Trophoblast cell (in vitro differentiated cells and primary cell): ENCODE measurements at regions not wholly inside any gene's neighbourhood (a gene's known extent, or its start where the extent isn't known, plus 50 kb on each side); places are given as distances from the start of the nearest gene placed in this dataset.

Source experiments
- DNase-seq, 2 donors: peaks; one replicate each; pipeline ENCODE4 v3.0.0-alpha.2; 2016
- H2AFZ ChIP-seq: 2 replicates; pipeline ENCODE4 v1.6.1; 2013; ENCODE audit warnings: low read length, moderate library complexity, mild to moderate bottlenecking; ENCODE audit not compliant: insufficient read depth, poor library complexity
- H2AK5ac ChIP-seq: 2 replicates; pipeline ENCODE4 v1.6.1; 2013; ENCODE audit warnings: mild to moderate bottlenecking, low read length
- H2BK120ac ChIP-seq: 2 replicates; pipeline ENCODE4 v1.6.1; 2013; ENCODE audit warnings: low read length, mild to moderate bottlenecking, moderate library complexity; ENCODE audit not compliant: insufficient read depth, poor library complexity
- H2BK12ac ChIP-seq: 2 replicates; pipeline ENCODE4 v1.6.1; 2013; ENCODE audit warnings: mild to moderate bottlenecking, low read length, moderate library complexity
- H2BK5ac ChIP-seq: 2 replicates; pipeline ENCODE4 v1.6.1; 2013; ENCODE audit warnings: low read length, low read depth, moderate library complexity, mild to moderate bottlenecking; ENCODE audit not compliant: poor library complexity
- H3K14ac ChIP-seq: 2 replicates; pipeline ENCODE4 v1.6.1; 2013; ENCODE audit warnings: mild to moderate bottlenecking, low read length
- H3K18ac ChIP-seq: 2 replicates; pipeline ENCODE4 v1.6.1; 2013; ENCODE audit warnings: mild to moderate bottlenecking, low read length
- H3K23ac ChIP-seq: 2 replicates; pipeline ENCODE4 v1.6.1; 2013; ENCODE audit warnings: low read length
- H3K27ac ChIP-seq: 2 replicates; pipeline ENCODE4 v1.5.1; 2013; ENCODE audit warnings: low read depth, mild to moderate bottlenecking, inconsistent platforms, low read length, moderate library complexity
- H3K27me3 ChIP-seq: 2 replicates; pipeline ENCODE4 v1.6.1; 2013; ENCODE audit warnings: inconsistent platforms, mild to moderate bottlenecking, low read length, moderate library complexity; ENCODE audit not compliant: insufficient read depth
- H3K36me3 ChIP-seq, 2 experiments: 1 replicate in 1 of 2; 2 replicates in 1 of 2; pipeline ENCODE4 v1.6.1; 2013; ENCODE audit warnings: low read length in 2 of 2, mild to moderate bottlenecking in 2 of 2, moderate library complexity in 1 of 2; ENCODE audit not compliant: insufficient read depth in 2 of 2, control insufficient read depth in 1 of 2
- H3K4ac ChIP-seq: 2 replicates; pipeline ENCODE4 v1.6.1; 2013; ENCODE audit warnings: low read depth, mild to moderate bottlenecking, low read length, moderate library complexity
- H3K4me1 ChIP-seq, 2 experiments: 1 replicate in 1 of 2; 2 replicates in 1 of 2; pipeline ENCODE4 v1.6.1; 2013; ENCODE audit warnings: low read length in 2 of 2, mild to moderate bottlenecking in 2 of 2, moderate library complexity in 1 of 2; ENCODE audit not compliant: insufficient read depth in 2 of 2, control insufficient read depth in 1 of 2
- H3K4me2 ChIP-seq: 2 replicates; pipeline ENCODE4 v1.6.1; 2013; ENCODE audit warnings: inconsistent platforms, mild to moderate bottlenecking, low read length, moderate library complexity
- H3K4me3 ChIP-seq: 2 replicates; pipeline ENCODE4 v1.5.1; 2013; ENCODE audit warnings: mild to moderate bottlenecking, low read depth, low read length, inconsistent platforms
- H3K79me1 ChIP-seq: one replicate; pipeline ENCODE4 v1.6.1; 2013; ENCODE audit warnings: low read length
- H3K79me2 ChIP-seq: 2 replicates; pipeline ENCODE4 v1.6.1; 2013; ENCODE audit warnings: low read length, mild to moderate bottlenecking; ENCODE audit not compliant: control insufficient read depth, insufficient read depth, poor library complexity
- H3K9ac ChIP-seq: 2 replicates; pipeline ENCODE4 v1.6.1; 2013; ENCODE audit warnings: mild to moderate bottlenecking, low read length
- H3K9me3 ChIP-seq: 2 replicates; pipeline ENCODE4 v1.6.1; 2013; ENCODE audit warnings: low read depth, mild to moderate bottlenecking, control low read depth, inconsistent platforms, low read length; ENCODE audit not compliant: insufficient read depth
- H4K12ac ChIP-seq: 2 replicates; pipeline ENCODE4 v1.6.1; 2013; ENCODE audit warnings: low read depth, mild to moderate bottlenecking, low read length, moderate library complexity
- H4K8ac ChIP-seq: 2 replicates; pipeline ENCODE4 v1.6.1; 2013; ENCODE audit warnings: low read depth, mild to moderate bottlenecking, low read length, moderate library complexity
- H4K91ac ChIP-seq: one replicate; pipeline ENCODE4 v1.6.1; 2013; ENCODE audit warnings: low read depth, mild to moderate bottlenecking, low read length, moderate library complexity
- WGBS: extraction: QIAGEN DNeasy Blood & Tissue Kit; methylation state at CpG from one replicate; pipeline ENCODE4 v1.1.7; 2013; ENCODE audit warnings: missing lambda C conversion rate; ENCODE audit not compliant: insufficient read length, insufficient coverage; ENCODE audit errors: extremely low coverage; 5-methylcytosine and 5-hydroxymethylcytosine counted together

GRCh38 chr2:35204323-35204722, 1151.3 kb upstream of the CRIM1 start:
- Histone ChIP-seq H3K4me3 (no peak overlapping the region), H3K27ac (no peak overlapping the region), H3K36me3 (no peaks in the 10 kb centered on the region), H3K9ac (no peak overlapping the region), H2BK5ac (no peak overlapping the region), H4K91ac (no peak overlapping the region), H3K23ac (no peak overlapping the region), H3K14ac (no peak overlapping the region), H4K8ac (no peak overlapping the region), H3K18ac (no peak overlapping the region), H3K79me1 (no peaks in the 10 kb centered on the region), H3K4me2 (no peak overlapping the region), H3K4me1 (no peaks in the 10 kb centered on the region), H2AK5ac (no peak overlapping the region), H2AFZ (no peak overlapping the region), H3K9me3 (no peaks in the 10 kb centered on the region), H3K79me2 (no peaks in the 10 kb centered on the region), H4K12ac (no peak overlapping the region), H3K4ac (no peak overlapping the region), H2BK12ac (no peak overlapping the region), H2BK120ac (no peak overlapping the region), H3K27me3 (no peaks in the 10 kb centered on the region)
- WGBS = no CpG with 5 or more reads among the region's 3 CpGs
- DNase-seq = no peak

- Histone ChIP-seq H3K79me2 (no peaks in the 10 kb centered on the region), H4K12ac (no peak overlapping the region), H3K4me2 (no peak overlapping the region), H3K9me3 (no peaks in the 10 kb centered on the region), H3K4ac (no peak overlapping the region), H2BK120ac (no peak overlapping the region), H2BK12ac (no peak overlapping the region), H2AK5ac (no peak overlapping the region), H3K9ac (no peak overlapping the region), H2AFZ (no peak overlapping the region), H3K18ac (no peak overlapping the region), H3K4me3 (no peak overlapping the region), H3K79me1 (no peaks in the 10 kb centered on the region), H3K27ac (no peak overlapping the region), H3K14ac (no peak overlapping the region), H4K8ac (no peak overlapping the region), H4K91ac (no peak overlapping the region), H2BK5ac (no peak overlapping the region), H3K4me1 (no peaks in the 10 kb centered on the region), H3K23ac (no peak overlapping the region), H3K36me3 (no peaks in the 10 kb centered on the region), H3K27me3 (no peaks in the 10 kb centered on the region)
- no peak for DNase-seq
- no CpG with 5 or more reads among the region's 4 CpGs for WGBS
Measured at GRCh38 chr2:35199298-35199697, 1156.3 kb upstream of the CRIM1 start.

GRCh38 chr2:35185861-35186412, 1169.6 kb upstream of the CRIM1 start:
- Histone ChIP-seq H3K79me2 (no peaks in the 10 kb centered on the region), H2AFZ (no peak overlapping the region), H3K4me1 (no peaks in the 10 kb centered on the region), H2BK5ac (no peak overlapping the region), H3K23ac (no peak overlapping the region), H3K36me3 (no peaks in the 10 kb centered on the region), H3K4me2 (no peak overlapping the region), H3K4ac (no peak overlapping the region), H3K9me3 (no peaks in the 10 kb centered on the region), H3K18ac (no peak overlapping the region), H4K12ac (no peak overlapping the region), H4K91ac (no peak overlapping the region), H4K8ac (no peak overlapping the region), H3K9ac (no peak overlapping the region), H2BK12ac (no peak overlapping the region), H3K4me3 (no peak overlapping the region), H3K27ac (no peak overlapping the region), H3K14ac (no peak overlapping the region), H3K79me1 (no peaks in the 10 kb centered on the region), H2AK5ac (no peak overlapping the region), H2BK120ac (no peak overlapping the region), H3K27me3 (no peaks in the 10 kb centered on the region)
- WGBS = no CpG with 5 or more reads among the region's 4 CpGs
- peak in 1 of 2 donors; percentile 14 for DNase-seq

- no CpG with 5 or more reads among the region's 1 CpG for WGBS
Measured at GRCh38 chr2:35184471-35184870, 1171.1 kb upstream of the CRIM1 start.

More at GRCh38 chr2:35184471-35184870, 1171.1 kb upstream of the CRIM1 start:
- no peaks in the 10 kb centered on the region for H3K4me1 ChIP-seq
- no peak overlapping the region for H4K8ac ChIP-seq
- no peak overlapping the region for H2AFZ ChIP-seq
- no peak overlapping the region for H2BK12ac ChIP-seq
- H3K79me1 ChIP-seq = no peaks in the 10 kb centered on the region
- no peak overlapping the region for H4K12ac ChIP-seq
- no peak overlapping the region for H3K4me2 ChIP-seq
- no peaks in the 10 kb centered on the region for H3K79me2 ChIP-seq
- H3K23ac ChIP-seq = no peak overlapping the region
- H3K4ac ChIP-seq = no peak overlapping the region
- no peak overlapping the region for H2BK120ac ChIP-seq
- no peak for DNase-seq
- no peaks in the 10 kb centered on the region for H3K27me3 ChIP-seq
- no peaks in the 10 kb centered on the region for H3K36me3 ChIP-seq
- H2AK5ac ChIP-seq = no peak overlapping the region
- H3K4me3 ChIP-seq = no peak overlapping the region
- H4K91ac ChIP-seq = no peak overlapping the region
- H3K9ac ChIP-seq = no peak overlapping the region
- H3K9me3 ChIP-seq = no peaks in the 10 kb centered on the region
- no peak overlapping the region for H3K27ac ChIP-seq
- no peak overlapping the region for H2BK5ac ChIP-seq
- H3K18ac ChIP-seq = no peak overlapping the region
- no peak overlapping the region for H3K14ac ChIP-seq
